Endodermal cell (in vitro differentiated cells): ENCODE measurements at regions not wholly inside any gene's neighbourhood (a gene's known extent, or its start where the extent isn't known, plus 50 kb on each side); places are given as distances from the start of the nearest gene placed in this dataset.

Experiments used
- DNase-seq: peaks from one replicate; pipeline ENCODE4 v3.0.0-alpha.2; 2017
- H3K27ac ChIP-seq: 2 replicates; pipeline ENCODE4 v1.5.1; 2013; ENCODE audit warnings: mild to moderate bottlenecking, low read depth, low read length, moderate library complexity
- H3K27me3 ChIP-seq: 2 replicates; pipeline ENCODE4 v1.6.1; 2013; ENCODE audit warnings: mild to moderate bottlenecking, low read length, moderate library complexity; ENCODE audit not compliant: insufficient read depth, control insufficient read depth, poor library complexity, severe bottlenecking
- H3K36me3 ChIP-seq: 2 replicates; pipeline ENCODE4 v1.7.0; 2013; ENCODE audit warnings: mild to moderate bottlenecking, low read length, moderate library complexity; ENCODE audit not compliant: control insufficient read depth, insufficient read depth
- H3K4me1 ChIP-seq: one replicate; pipeline ENCODE4 v1.7.0; 2013; ENCODE audit warnings: low read length; ENCODE audit not compliant: control insufficient read depth, insufficient read depth
- H3K4me3 ChIP-seq: 2 replicates; pipeline ENCODE4 v1.5.1; 2013; ENCODE audit warnings: mild to moderate bottlenecking, low read length, moderate library complexity
- H3K9ac ChIP-seq: 2 replicates; pipeline ENCODE4 v1.6.1; 2013; ENCODE audit warnings: mild to moderate bottlenecking, low read length, moderate library complexity; ENCODE audit not compliant: poor library complexity, severe bottlenecking; ENCODE audit errors: extremely low read depth
- H3K9me3 ChIP-seq: 2 replicates; pipeline ENCODE4 v1.6.1; 2013; ENCODE audit warnings: mild to moderate bottlenecking, low read length, moderate library complexity; ENCODE audit not compliant: control insufficient read depth
- H3K27ac Mint-ChIP-seq: 2 replicates; pipeline ENCODE4 v1.8.0; 2020; ENCODE audit warnings: mixed read lengths
- H3K27me3 Mint-ChIP-seq: 2 replicates; pipeline ENCODE4 v1.8.0; 2021; ENCODE audit warnings: mild to moderate bottlenecking, mixed read lengths; ENCODE audit not compliant: insufficient read depth
- H3K36me3 Mint-ChIP-seq: 2 replicates; pipeline ENCODE4 v1.8.0; 2020; ENCODE audit warnings: low read depth, mixed read lengths
- H3K4me1 Mint-ChIP-seq: 2 replicates; pipeline ENCODE4 v1.8.0; 2020; ENCODE audit warnings: mixed read lengths
- H3K4me3 Mint-ChIP-seq: 2 replicates; pipeline ENCODE4 v1.8.0; 2020; ENCODE audit warnings: mild to moderate bottlenecking, moderate library complexity, mixed read lengths
- H3K9me3 Mint-ChIP-seq: 2 replicates; pipeline ENCODE4 v1.8.0; 2020; ENCODE audit warnings: mild to moderate bottlenecking, mixed read lengths
- CTCF ChIP-seq: fragments of 200-600 bp; sonication (generic); conservative IDR thresholded peaks from 2 replicates; pipeline ENCODE4 v1.5.0; 2021; ENCODE audit warnings: antibody characterized with exemption, mild to moderate bottlenecking
- WGBS, 2 experiments: methylation state at CpG; one replicate each; pipeline versions ENCODE4 v1.1.5 to v1.1.7; 2013; ENCODE audit warnings: missing lambda C conversion rate in 2 of 2, mixed read lengths in 1 of 2; ENCODE audit not compliant: insufficient coverage in 1 of 2, insufficient read length in 1 of 2; 5-methylcytosine and 5-hydroxymethylcytosine counted together

GRCh38 chr4:59814402-59815010 lies 1385.6 kb upstream of the ADGRL3 start:
- 91 to 100% methylated on average over 3 of the region's 4 CpGs for WGBS, 2 experiments
- no peak for DNase-seq
- no peaks in the 10 kb centered on the region for H3K4me1 Mint-ChIP-seq
- TF ChIP-seq CTCF: no peak
- Histone ChIP-seq H3K27me3 (no peaks in the 10 kb centered on the region), H3K4me1 (no peaks in the 10 kb centered on the region), H3K36me3 (no peaks in the 10 kb centered on the region), H3K4me3 (no peak overlapping the region), H3K27ac (no peak overlapping the region), H3K9ac (no peak overlapping the region), H3K9me3 (no peaks in the 10 kb centered on the region)
- no peaks in the 10 kb centered on the region for H3K9me3 Mint-ChIP-seq
- H3K27ac Mint-ChIP-seq: no peak overlapping the region
- H3K4me3 Mint-ChIP-seq: no peak overlapping the region
- H3K27me3 Mint-ChIP-seq: no peaks in the 10 kb centered on the region
- H3K36me3 Mint-ChIP-seq: no peaks in the 10 kb centered on the region

GRCh38 chr4:59818656-59819055 lies 1381.5 kb upstream of the ADGRL3 start:
- Mint-ChIP-seq H3K27ac (no peak overlapping the region), H3K9me3 (no peaks in the 10 kb centered on the region), H3K27me3 (no peaks in the 10 kb centered on the region), H3K4me1 (no peaks in the 10 kb centered on the region), H3K36me3 (no peaks in the 10 kb centered on the region), H3K4me3 (no peak overlapping the region)
- Histone ChIP-seq H3K9ac (no peak overlapping the region), H3K27ac (no peak overlapping the region), H3K4me3 (no peak overlapping the region), H3K4me1 (no peaks in the 10 kb centered on the region), H3K27me3 (no peaks in the 10 kb centered on the region), H3K36me3 (no peaks in the 10 kb centered on the region), H3K9me3 (no peaks in the 10 kb centered on the region)
- 87 to 100% methylated on average over 1 to 7 of the region's 7 CpGs for WGBS, 2 experiments
- TF ChIP-seq CTCF: no peak
- DNase-seq: no peak

- no peak for DNase-seq
- H3K36me3 Mint-ChIP-seq: no peaks in the 10 kb centered on the region
- H3K4me3 Mint-ChIP-seq: no peak overlapping the region
- Histone ChIP-seq H3K4me1 (no peaks in the 10 kb centered on the region), H3K9ac (no peak overlapping the region), H3K9me3 (no peaks in the 10 kb centered on the region), H3K27ac (no peak overlapping the region), H3K27me3 (no peaks in the 10 kb centered on the region), H3K36me3 (no peaks in the 10 kb centered on the region), H3K4me3 (no peak overlapping the region)
- 98 to 100% methylated on average over 1 to 2 of the region's 2 CpGs for WGBS, 2 experiments
- H3K4me1 Mint-ChIP-seq: no peaks in the 10 kb centered on the region
- no peaks in the 10 kb centered on the region for H3K27me3 Mint-ChIP-seq
- no peaks in the 10 kb centered on the region for H3K9me3 Mint-ChIP-seq
- no peak overlapping the region for H3K27ac Mint-ChIP-seq
- TF ChIP-seq CTCF: no peak
These were observed 1376.8 kb upstream of the ADGRL3 start for GRCh38 chr4:59823311-59823710.
